ACHN (cell line): ENCODE measurements at regions not wholly inside any gene's neighbourhood (a gene's known extent, or its start where the extent isn't known, plus 50 kb on each side); places are given as distances from the start of the nearest gene placed in this dataset.

ENCODE experiments used
- DNase-seq: peaks from one replicate; pipeline ENCODE4 v3.0.0-alpha.2; 2015
- in situ Hi-C: cut with HindIII; loops from 2 replicates; pipeline ENCODE4 v1.10.0; 2017; ENCODE audit warnings: low sequenced_read_pairs, low pct_ligation_motif_present, low pct_unique_long_range_greater_than_20kb

- no peak for DNase-seq
- in situ Hi-C loops = no loop called here
These were observed 96.3 kb upstream of the MBNL1 start for GRCh38 chr3:152172460-152172859.

- in situ Hi-C loops = no loop called here
- DNase-seq = no peak
These were observed 95.1 kb upstream of the MBNL1 start for GRCh38 chr3:152173627-152174026.

- DNase-seq = no peak
- in situ Hi-C loops = no loop called here
These were observed 93.7 kb upstream of the MBNL1 start for GRCh38 chr3:152174876-152175527.

- in situ Hi-C loops = no loop called here
These were observed 93.2 kb upstream of the MBNL1 start for GRCh38 chr3:152175528-152175889.

GRCh38 chr3:152176241-152176640 lies 92.5 kb upstream of the MBNL1 start:
- no peak for DNase-seq
- in situ Hi-C loops = no loop called here

More at GRCh38 chr3:152175528-152175889, 93.2 kb upstream of the MBNL1 start:
- no peak for DNase-seq

- in situ Hi-C loops = no loop called here
- DNase-seq = no peak
These were observed 91.7 kb upstream of the MBNL1 start for GRCh38 chr3:152176998-152177397.

- no peak for DNase-seq
- in situ Hi-C loops = no loop called here
These were observed 91.0 kb upstream of the MBNL1 start for GRCh38 chr3:152177757-152178156.

- in situ Hi-C loops = no loop called here
- DNase-seq = peak; percentile 54
These were observed 85.3 kb upstream of the MBNL1 start for GRCh38 chr3:152183473-152183872.

- in situ Hi-C loops = no loop called here
These were observed 83.6 kb upstream of the MBNL1 start for GRCh38 chr3:152184971-152185686.

GRCh38 chr3:152185891-152186630 lies 82.7 kb upstream of the MBNL1 start:
- DNase-seq = no peak
- in situ Hi-C loops = no loop called here

More at GRCh38 chr3:152184971-152185686, 83.6 kb upstream of the MBNL1 start:
- no peak for DNase-seq

GRCh38 chr3:152190636-152191183 lies 78.0 kb upstream of the MBNL1 start:
- DNase-seq = no peak
- in situ Hi-C loops = no loop called here

GRCh38 chr3:152192050-152192449 lies 76.7 kb upstream of the MBNL1 start:
- in situ Hi-C loops = no loop called here
- DNase-seq = no peak

- in situ Hi-C loops = no loop called here
- no peak for DNase-seq
These were observed 75.6 kb upstream of the MBNL1 start for GRCh38 chr3:152192936-152193672.

- in situ Hi-C loops = no loop called here
- DNase-seq = no peak
These were observed 75.0 kb upstream of the MBNL1 start for GRCh38 chr3:152193673-152194267.

GRCh38 chr3:152195206-152195605 lies 73.5 kb upstream of the MBNL1 start:
- in situ Hi-C loops = no loop called here
- no peak for DNase-seq

GRCh38 chr3:152196782-152197181 lies 71.9 kb upstream of the MBNL1 start:
- DNase-seq = no peak
- in situ Hi-C loops = no loop called here

GRCh38 chr3:152197451-152197850 lies 71.3 kb upstream of the MBNL1 start:
- DNase-seq = no peak
- in situ Hi-C loops = no loop called here

GRCh38 chr3:152197937-152198336 lies 70.8 kb upstream of the MBNL1 start:
- DNase-seq = no peak
- in situ Hi-C loops = no loop called here
